Mononuclear cell (primary cell): ENCODE measurements at regions not wholly inside any gene's neighbourhood (a gene's known extent, or its start where the extent isn't known, plus 50 kb on each side); places are given as distances from the start of the nearest gene placed in this dataset.
"Not testable (repeated sequence)": the region's sequence is repeated elsewhere in the genome, so short reads cannot be mapped to it uniquely, and the experiment has no call there.

Source experiments
- H3K27me3 ChIP-seq: 2 replicates; pipeline ENCODE4 v1.6.0; 2011; ENCODE audit warnings: low read length, control low read depth; ENCODE audit not compliant: insufficient read depth
- H3K4me1 ChIP-seq: 2 replicates; pipeline ENCODE4 v1.5.1; 2011; ENCODE audit warnings: mild to moderate bottlenecking, low read length, control low read depth; ENCODE audit not compliant: insufficient read depth
- H3K4me3 ChIP-seq: 2 replicates; pipeline ENCODE4 v1.5.1; 2011; ENCODE audit warnings: mild to moderate bottlenecking, low read length, moderate library complexity
- H3K9me3 ChIP-seq: 2 replicates; pipeline ENCODE4 v1.5.1; 2011; ENCODE audit warnings: low read depth, mild to moderate bottlenecking, control low read depth, low read length

- Histone ChIP-seq H3K4me3 (no peak overlapping the region), H3K4me1 (no peaks in the 10 kb centered on the region), H3K27me3 (no peaks in the 10 kb centered on the region), H3K9me3 (no peaks in the 10 kb centered on the region)
Measured at GRCh38 chr21:17371450-17371849, 141.4 kb upstream of the CXADR start.

- Histone ChIP-seq H3K9me3 (no peaks in the 10 kb centered on the region), H3K27me3 (no peaks in the 10 kb centered on the region), H3K4me3 (no peak overlapping the region), H3K4me1 (no peaks in the 10 kb centered on the region)
Measured at GRCh38 chr21:17372200-17372599, 140.6 kb upstream of the CXADR start.

- no peak overlapping the region for H3K4me3 ChIP-seq
- H3K9me3 ChIP-seq, result no peaks in the 10 kb centered on the region
- no peaks in the 10 kb centered on the region for H3K4me1 ChIP-seq
- H3K27me3 ChIP-seq, result no peaks in the 10 kb centered on the region
Measured at GRCh38 chr21:17386498-17386897, 126.3 kb upstream of the CXADR start.

GRCh38 chr21:17387030-17387617 lies 125.7 kb upstream of the CXADR start:
- no peaks in the 10 kb centered on the region for H3K27me3 ChIP-seq
- no peaks in the 10 kb centered on the region for H3K9me3 ChIP-seq

GRCh38 chr21:17388226-17388625 lies 124.6 kb upstream of the CXADR start:
- H3K9me3 ChIP-seq, result no peaks in the 10 kb centered on the region
- H3K4me3 ChIP-seq, result no peak overlapping the region
- no peaks in the 10 kb centered on the region for H3K4me1 ChIP-seq
- no peaks in the 10 kb centered on the region for H3K27me3 ChIP-seq

More at GRCh38 chr21:17387030-17387617, 125.7 kb upstream of the CXADR start:
- Histone ChIP-seq H3K4me1 (no peaks in the 10 kb centered on the region), H3K4me3 (no peak overlapping the region)

GRCh38 chr21:17389311-17389710 lies 123.5 kb upstream of the CXADR start:
- no peak overlapping the region for H3K4me3 ChIP-seq
- no peaks in the 10 kb centered on the region for H3K4me1 ChIP-seq
- H3K27me3 ChIP-seq, result no peaks in the 10 kb centered on the region
- no peaks in the 10 kb centered on the region for H3K9me3 ChIP-seq

GRCh38 chr21:17390569-17390968 lies 122.3 kb upstream of the CXADR start:
- Histone ChIP-seq H3K4me1 (no peaks in the 10 kb centered on the region), H3K9me3 (no peaks in the 10 kb centered on the region), H3K27me3 (no peaks in the 10 kb centered on the region), H3K4me3 (no peak overlapping the region)

GRCh38 chr21:17391811-17392340 lies 121.0 kb upstream of the CXADR start:
- no peaks in the 10 kb centered on the region for H3K27me3 ChIP-seq
- H3K4me3 ChIP-seq, result no peak overlapping the region
- no peaks in the 10 kb centered on the region for H3K9me3 ChIP-seq
- no peaks in the 10 kb centered on the region for H3K4me1 ChIP-seq

- Histone ChIP-seq H3K27me3 (no peaks in the 10 kb centered on the region), H3K9me3 (no peaks in the 10 kb centered on the region), H3K4me1 (no peaks in the 10 kb centered on the region), H3K4me3 (no peak overlapping the region)
Measured at GRCh38 chr21:17393413-17393812, 119.4 kb upstream of the CXADR start.

- Histone ChIP-seq H3K27me3 (no peaks in the 10 kb centered on the region), H3K4me3 (no peak overlapping the region), H3K4me1 (no peaks in the 10 kb centered on the region), H3K9me3 (no peaks in the 10 kb centered on the region)
Measured at GRCh38 chr21:17396948-17397347, 115.9 kb upstream of the CXADR start.

GRCh38 chr21:17397703-17398102 lies 115.1 kb upstream of the CXADR start:
- no peaks in the 10 kb centered on the region for H3K27me3 ChIP-seq
- H3K9me3 ChIP-seq, result no peaks in the 10 kb centered on the region
- H3K4me3 ChIP-seq, result no peak overlapping the region
- H3K4me1 ChIP-seq, result no peaks in the 10 kb centered on the region

- not testable (repeated sequence) for H3K4me1 ChIP-seq, H3K4me3 ChIP-seq, H3K9me3 ChIP-seq, H3K27me3 ChIP-seq
Measured at GRCh38 chr21:17398954-17399353, 113.9 kb upstream of the CXADR start.

- H3K27me3 ChIP-seq, result no peaks in the 10 kb centered on the region
- no peaks in the 10 kb centered on the region for H3K9me3 ChIP-seq
- H3K4me3 ChIP-seq, result no peak overlapping the region
- H3K4me1 ChIP-seq, result no peaks in the 10 kb centered on the region
Measured at GRCh38 chr21:17402937-17403336, 109.9 kb upstream of the CXADR start.

GRCh38 chr21:17406202-17406601 lies 106.6 kb upstream of the CXADR start:
- no peaks in the 10 kb centered on the region for H3K9me3 ChIP-seq
- H3K4me3 ChIP-seq, result no peak overlapping the region
- H3K27me3 ChIP-seq, result no peaks in the 10 kb centered on the region
- H3K4me1 ChIP-seq, result no peaks in the 10 kb centered on the region

GRCh38 chr21:17414766-17415165 lies 98.1 kb upstream of the CXADR start:
- H3K4me1 ChIP-seq, result no peaks in the 10 kb centered on the region
- no peaks in the 10 kb centered on the region for H3K9me3 ChIP-seq
- H3K27me3 ChIP-seq, result no peaks in the 10 kb centered on the region
- H3K4me3 ChIP-seq, result no peak overlapping the region

- no peak overlapping the region for H3K4me3 ChIP-seq
- H3K4me1 ChIP-seq, result no peaks in the 10 kb centered on the region
- no peaks in the 10 kb centered on the region for H3K9me3 ChIP-seq
- no peaks in the 10 kb centered on the region for H3K27me3 ChIP-seq
Measured at GRCh38 chr21:17416139-17416538, 96.7 kb upstream of the CXADR start.
